HG02884 (cell line): ENCODE measurements at regions not wholly inside any gene's neighbourhood (a gene's known extent, or its start where the extent isn't known, plus 50 kb on each side); places are given as distances from the start of the nearest gene placed in this dataset.
"Not testable (repeated sequence)": the region's sequence is repeated elsewhere in the genome, so short reads cannot be mapped to it uniquely, and the experiment has no call there.

ENCODE experiments used
- ATAC-seq: cut with Tn5 transposase; IDR thresholded peaks from one replicate; pipeline ENCODE4 v1.9.1; 2021; ENCODE audit warnings: mild to moderate bottlenecking, moderate library complexity; ENCODE audit not compliant: unreplicated experiment

- ATAC-seq = no peak
These were observed 272.3 kb upstream of the AMIGO2 start for GRCh38 chr12:47352067-47352466.

- no peak for ATAC-seq
These were observed 271.8 kb upstream of the AMIGO2 start for GRCh38 chr12:47351526-47351925.

- no peak for ATAC-seq
These were observed 270.3 kb upstream of the AMIGO2 start for GRCh38 chr12:47350062-47350408.

- no peak for ATAC-seq
These were observed 269.6 kb upstream of the AMIGO2 start for GRCh38 chr12:47349137-47350061.

DNA sequence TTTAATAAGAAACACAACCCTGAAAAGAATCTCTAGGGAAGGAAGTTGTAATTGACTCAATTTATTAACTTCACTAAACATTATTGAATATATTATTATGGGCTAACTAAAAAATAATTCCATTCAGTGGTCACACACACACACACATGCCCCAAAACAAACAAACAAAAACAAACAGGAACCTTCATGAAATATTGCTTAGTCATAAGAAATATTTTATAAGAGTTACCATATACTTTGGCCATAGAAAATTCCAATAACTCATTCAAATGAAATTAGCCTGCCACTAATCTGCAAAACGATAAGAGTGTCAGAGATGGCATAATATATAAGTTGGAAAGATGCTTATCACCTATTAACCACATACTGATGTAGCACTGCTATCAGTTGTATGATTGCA is 268.4 kb upstream of the AMIGO2 start:
- no peak for ATAC-seq

DNA sequence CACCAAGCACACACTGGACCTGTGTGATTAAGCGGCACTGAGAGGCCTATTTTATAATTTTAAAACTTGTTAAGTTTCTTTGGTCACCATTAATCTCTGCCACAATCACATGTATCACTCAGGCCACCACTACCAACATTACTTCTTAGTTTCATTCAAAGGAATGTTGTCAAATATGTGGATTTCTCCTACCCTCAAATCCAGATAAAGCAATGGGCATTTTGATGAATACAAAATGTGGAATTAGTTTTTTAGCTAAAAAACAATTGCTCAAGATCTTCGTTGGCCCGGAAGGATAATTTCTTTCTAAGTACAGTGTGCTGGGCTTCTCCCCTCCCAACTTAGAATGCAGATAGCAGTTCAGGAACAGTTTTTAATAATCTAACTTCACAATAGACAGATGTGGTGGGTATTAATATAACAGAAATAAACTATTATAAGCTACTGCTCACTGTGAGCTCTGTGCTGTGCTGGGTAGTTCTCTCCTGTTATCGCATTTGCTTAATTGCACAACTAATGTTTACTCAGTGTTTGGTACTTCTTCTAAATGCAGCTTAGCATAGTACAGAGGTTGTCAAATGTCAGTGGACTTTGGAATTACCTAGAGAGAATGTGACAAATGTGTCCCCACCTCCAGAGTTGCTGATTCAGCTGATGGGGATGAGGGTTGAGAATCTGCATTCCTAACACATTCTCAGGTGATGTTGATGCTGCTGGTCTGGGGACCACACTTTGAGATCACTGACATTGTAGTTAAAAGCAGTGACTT is 266.7 kb upstream of the AMIGO2 start:
- no peak for ATAC-seq

- ATAC-seq = no peak
These were observed 264.2 kb upstream of the AMIGO2 start for GRCh38 chr12:47343684-47344567.

- no peak for ATAC-seq
These were observed 260.8 kb upstream of the AMIGO2 start for GRCh38 chr12:47340411-47341015.

DNA sequence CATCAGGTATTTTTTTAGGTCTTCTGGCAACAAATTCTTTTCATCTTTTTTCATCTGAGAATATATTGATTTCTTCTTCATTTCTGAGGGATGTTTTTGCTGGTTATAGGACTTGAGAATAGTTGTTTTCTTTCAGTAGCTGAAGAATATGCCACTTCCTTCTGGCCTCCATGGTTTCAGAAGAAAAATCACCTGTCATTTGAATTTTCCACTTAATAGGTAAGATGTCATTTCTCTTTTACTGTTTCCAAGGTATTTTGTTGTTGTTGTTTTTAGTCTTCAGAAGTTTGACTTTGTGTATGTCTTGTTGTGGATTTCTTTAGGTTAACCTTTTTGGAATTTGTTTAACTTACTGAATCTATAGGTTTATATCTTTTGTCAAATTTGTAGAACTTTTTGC is 257.8 kb upstream of the AMIGO2 start:
- ATAC-seq = no peak

DNA sequence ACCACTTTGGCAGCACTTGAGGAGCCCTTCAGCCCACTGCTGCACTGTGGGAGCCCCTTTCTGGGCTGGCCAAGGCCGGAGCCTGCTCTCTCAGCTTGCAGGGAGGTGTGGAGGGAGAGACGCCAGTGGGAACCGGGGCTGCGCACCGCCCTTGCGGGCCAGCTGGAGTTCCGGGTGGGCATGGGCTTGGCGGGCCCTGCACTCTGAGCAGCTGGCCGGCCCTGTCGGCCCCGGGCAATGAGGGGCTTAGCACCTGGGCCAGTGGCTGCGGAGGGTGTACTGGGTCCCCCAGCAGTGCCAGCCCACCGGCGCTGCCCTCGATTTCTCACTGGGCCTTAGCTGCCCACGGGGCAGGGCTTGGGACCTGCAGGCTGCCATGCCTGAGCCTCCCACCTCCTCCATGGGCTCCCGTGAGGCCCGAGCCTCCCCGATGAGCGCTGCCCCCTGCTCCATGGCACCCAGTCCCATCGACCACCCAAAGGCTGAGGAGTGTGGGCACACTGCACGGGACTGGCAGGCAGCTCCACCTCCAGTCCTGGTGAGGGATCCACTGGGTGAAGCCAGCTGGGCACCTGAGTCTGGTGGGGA is 253.6 kb upstream of the AMIGO2 start:
- ATAC-seq = not testable (repeated sequence)

DNA sequence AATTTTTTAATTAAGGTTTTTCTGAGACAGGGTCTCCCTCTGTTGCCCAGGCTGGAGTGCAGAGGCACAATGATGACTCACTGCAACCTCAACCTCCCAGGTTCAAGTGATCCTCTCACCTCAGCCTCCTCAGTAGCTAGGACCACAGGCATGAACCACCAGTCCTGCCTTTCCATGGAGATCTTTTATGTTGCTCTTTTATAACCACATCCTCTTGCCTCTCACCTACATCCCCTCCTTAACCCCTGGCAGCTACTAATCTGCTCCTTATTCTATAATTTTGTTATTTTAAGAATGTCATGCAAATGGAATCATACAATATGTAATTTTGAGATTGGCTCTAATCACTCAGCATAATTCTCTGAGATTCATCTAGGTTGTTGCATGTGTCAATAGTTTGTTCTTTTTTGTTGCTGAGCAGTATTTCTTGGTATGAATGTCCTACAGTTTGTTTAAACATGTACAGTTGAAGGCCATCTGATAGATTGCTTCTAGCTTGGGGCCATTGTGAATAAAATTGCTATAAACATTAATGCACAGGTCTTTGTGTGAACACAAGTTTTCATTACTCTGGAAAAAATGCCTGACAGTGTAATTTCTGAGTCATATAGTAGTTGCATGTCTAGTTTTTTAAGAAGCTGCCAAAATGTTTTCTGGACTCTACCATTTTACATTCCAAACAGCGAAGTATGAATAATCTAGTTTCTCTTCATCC is 249.2 kb upstream of the AMIGO2 start:
- no peak for ATAC-seq

- no peak for ATAC-seq
These were observed 246.4 kb upstream of the AMIGO2 start for GRCh38 chr12:47326190-47326589.

DNA sequence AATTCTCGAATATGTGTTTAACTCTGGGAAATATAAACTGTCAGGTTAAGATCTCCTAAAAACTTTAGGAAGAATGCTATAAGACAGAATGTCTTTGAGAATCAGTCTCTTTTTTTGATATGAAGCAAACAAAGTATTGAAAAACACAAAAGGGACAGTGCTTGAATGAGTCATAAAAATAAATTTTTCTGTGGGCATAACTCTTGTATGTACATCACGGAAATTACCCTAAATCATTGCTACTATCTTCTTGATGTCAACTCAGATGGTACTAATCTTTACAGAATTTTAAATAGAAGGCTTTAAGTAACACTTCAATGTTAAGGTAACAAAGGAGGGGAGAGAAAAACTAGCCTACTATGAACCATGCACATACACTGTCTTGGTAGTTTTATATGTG is 244.0 kb upstream of the AMIGO2 start:
- ATAC-seq = no peak

GRCh38 chr12:47321436-47321835 is 241.7 kb upstream of the AMIGO2 start:
- no peak for ATAC-seq

DNA sequence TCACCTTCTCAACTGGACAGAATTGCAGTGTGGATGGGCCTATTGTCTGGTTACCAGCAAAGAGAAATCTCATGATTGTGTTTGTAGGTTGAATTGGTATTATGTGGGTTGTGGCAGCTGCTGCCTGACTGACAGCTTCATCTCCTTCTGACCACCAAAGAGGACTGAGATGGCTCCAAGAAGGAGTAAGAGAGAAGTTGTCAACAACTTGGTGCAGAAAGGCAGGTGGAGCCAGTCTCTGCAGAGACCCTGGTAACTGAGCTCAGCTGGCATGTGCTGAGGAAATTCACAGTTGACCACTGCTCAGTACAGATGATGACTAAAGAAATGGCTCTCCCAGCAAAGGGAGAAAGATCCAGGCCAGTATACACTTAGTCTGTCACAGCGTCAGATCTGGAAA is 240.0 kb upstream of the AMIGO2 start:
- no peak for ATAC-seq

- no peak for ATAC-seq
These were observed 239.2 kb upstream of the AMIGO2 start for GRCh38 chr12:47318963-47319362.

DNA sequence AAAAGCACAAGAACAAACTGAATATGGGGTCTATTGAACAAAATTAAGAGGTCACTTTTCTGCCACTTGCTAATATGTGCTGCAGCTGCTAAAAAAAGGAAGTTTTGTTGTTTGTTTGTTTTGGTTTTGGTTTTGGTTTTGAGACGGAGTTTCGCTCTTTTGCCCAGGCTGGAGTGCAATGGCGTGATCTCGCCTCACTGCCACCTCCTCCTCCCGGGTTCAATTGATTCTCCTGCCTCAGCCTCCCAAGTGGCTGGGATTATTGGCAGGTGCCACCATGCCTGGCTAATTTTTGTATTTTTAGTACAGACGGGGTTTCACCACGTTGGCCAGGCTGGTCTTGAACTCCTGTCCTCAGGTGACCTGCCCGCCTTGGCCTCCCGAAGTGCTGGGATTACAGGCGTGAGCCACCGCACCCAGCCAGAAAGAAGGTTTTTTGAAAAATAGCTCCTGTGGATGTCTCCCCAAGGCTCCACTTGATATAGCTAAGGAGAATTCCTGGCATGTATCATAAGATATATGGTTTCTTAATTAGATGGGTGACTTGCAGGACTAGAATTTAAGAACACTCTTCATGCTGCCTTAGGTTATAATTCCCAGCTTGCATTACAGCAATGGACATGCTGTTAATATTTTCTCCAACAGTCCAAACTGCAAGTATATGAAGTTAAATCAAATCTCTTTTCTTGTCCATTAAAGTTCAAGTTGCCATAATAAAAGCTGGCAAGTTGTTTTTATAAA is 237.6 kb upstream of the AMIGO2 start:
- ATAC-seq = no peak

DNA sequence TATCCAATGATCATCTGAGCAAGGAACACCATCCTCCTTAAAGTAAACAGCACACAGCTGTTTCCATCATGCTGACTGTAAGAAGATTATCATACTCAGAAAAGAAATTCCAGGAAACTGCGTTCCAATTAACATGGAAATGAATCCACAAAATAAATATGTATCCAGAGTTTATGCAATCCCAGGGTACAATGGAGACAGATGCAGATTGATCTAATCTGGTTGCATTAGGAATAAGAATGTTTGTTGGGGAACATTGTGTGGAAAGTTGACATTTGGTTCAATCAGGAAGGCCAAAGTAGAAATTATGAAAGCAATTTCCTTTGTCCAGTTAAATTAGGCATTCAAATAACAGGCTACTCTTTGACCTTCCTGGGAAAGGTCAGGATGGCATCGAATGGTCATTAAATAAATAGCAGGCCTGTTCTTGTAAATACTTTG is 236.9 kb upstream of the AMIGO2 start:
- ATAC-seq = no peak

DNA sequence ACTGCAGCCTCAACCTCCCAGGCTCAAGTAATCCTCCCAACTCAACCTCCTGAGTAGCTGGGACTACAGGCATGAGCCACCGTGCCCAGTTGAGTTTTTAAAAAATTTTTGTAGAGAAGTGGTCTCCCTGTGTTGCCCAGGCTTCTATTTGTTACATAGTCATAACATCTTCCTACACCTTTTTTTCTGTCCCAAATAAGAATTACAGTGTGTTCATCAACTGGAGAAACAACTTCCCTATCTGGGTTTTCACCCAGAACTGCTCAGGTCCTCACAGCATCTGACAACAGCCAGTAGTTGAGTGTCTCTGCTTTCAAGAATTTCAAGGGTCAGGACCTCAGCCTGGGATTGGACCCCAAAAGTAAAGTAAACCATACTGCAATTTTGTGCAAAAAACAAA is 235.2 kb upstream of the AMIGO2 start:
- ATAC-seq = no peak
